ENCODE measurements at regions not wholly inside any gene's neighbourhood (a gene's known extent, or its start where the extent isn't known, plus 50 kb on each side); places are given as distances from the start of the nearest gene placed in this dataset.

DNA sequence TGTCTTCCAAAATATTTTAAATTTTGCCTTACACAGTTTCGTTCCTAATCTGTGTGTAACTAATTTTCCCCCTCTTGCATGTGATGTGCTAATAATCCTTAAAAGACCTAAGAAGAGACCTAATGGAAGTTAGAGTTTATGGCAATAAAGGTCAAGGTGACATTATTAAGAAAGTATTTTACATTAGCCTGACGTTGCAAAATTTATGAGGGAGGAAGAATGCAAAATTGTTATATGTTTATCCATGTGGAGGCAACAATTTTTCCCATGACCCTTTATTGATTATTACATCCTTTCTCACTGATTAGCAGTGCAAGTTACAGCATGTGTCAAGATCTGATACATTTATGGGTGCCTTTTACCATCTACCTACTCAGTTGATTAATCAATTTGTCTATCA is 373.8 kb upstream of the ROBO1 start:
- TF ChIP-seq, protein P1, sequence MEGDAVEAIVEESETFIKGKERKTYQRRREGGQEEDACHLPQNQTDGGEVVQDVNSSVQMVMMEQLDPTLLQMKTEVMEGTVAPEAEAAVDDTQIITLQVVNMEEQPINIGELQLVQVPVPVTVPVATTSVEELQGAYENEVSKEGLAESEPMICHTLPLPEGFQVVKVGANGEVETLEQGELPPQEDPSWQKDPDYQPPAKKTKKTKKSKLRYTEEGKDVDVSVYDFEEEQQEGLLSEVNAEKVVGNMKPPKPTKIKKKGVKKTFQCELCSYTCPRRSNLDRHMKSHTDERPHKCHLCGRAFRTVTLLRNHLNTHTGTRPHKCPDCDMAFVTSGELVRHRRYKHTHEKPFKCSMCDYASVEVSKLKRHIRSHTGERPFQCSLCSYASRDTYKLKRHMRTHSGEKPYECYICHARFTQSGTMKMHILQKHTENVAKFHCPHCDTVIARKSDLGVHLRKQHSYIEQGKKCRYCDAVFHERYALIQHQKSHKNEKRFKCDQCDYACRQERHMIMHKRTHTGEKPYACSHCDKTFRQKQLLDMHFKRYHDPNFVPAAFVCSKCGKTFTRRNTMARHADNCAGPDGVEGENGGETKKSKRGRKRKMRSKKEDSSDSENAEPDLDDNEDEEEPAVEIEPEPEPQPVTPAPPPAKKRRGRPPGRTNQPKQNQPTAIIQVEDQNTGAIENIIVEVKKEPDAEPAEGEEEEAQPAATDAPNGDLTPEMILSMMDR (conservative IDR thresholded peaks at IDR 0.05): no peak
- TF ChIP-seq ZFX (IDR thresholded peaks at IDR 0.05): no peak
